ENCODE measurements at regions not wholly inside any gene's neighbourhood (a gene's known extent, or its start where the extent isn't known, plus 50 kb on each side); places are given as distances from the start of the nearest gene placed in this dataset.

- Mint-ChIP-seq H3K27ac (peak overlapping the region; percentile 15), H3K4me3 (no peak overlapping the region), H3K27me3 (ENCODE audit: low read depth, poor library complexity) (peaks cover 4% of the 10 kb centered on the region), H3K9me3 (peaks cover 19% of the 10 kb centered on the region), H3K4me1 (peaks cover 19% of the 10 kb centered on the region), H3K36me3 (ENCODE audit: low read depth) (no peaks in the 10 kb centered on the region)
- TF ChIP-seq CTCF (IDR thresholded peaks at IDR 0.05) = no peak
- DNase-seq = no peak
These were observed 144.0 kb downstream of the SEMA6D start for GRCh38 chr15:47861111-47861903.

DNA sequence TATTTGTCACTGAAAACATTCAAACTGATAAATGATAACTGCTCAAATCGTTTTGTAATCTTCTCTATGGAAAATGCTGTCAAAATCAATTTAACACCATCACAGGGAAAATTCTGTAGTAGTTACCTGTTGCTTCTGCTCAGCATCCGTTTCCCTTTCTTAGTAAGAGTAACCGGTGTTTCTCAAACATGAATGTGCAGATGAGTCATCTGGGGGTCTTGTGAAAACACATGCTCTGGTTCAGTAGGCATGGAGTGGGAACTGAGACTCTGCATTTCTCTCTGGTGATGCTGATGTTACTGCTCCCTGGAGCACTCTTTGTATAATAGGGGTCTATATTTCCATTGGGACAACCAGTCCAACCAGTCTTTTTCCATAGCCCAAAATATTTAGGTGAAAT, 145.1 kb downstream of the SEMA6D start:
- H3K4me1 Mint-ChIP-seq = peaks cover 19% of the 10 kb centered on the region
- no peak for DNase-seq
- peaks cover 19% of the 10 kb centered on the region for H3K9me3 Mint-ChIP-seq
- H3K27ac Mint-ChIP-seq = no peak overlapping the region
- no peak overlapping the region for H3K4me3 Mint-ChIP-seq
- no peak for TF ChIP-seq CTCF (IDR thresholded peaks at IDR 0.05)
- no peaks in the 10 kb centered on the region for H3K36me3 Mint-ChIP-seq (ENCODE audit: low read depth)
- peaks cover 4% of the 10 kb centered on the region for H3K27me3 Mint-ChIP-seq (ENCODE audit: low read depth, poor library complexity)

DNA sequence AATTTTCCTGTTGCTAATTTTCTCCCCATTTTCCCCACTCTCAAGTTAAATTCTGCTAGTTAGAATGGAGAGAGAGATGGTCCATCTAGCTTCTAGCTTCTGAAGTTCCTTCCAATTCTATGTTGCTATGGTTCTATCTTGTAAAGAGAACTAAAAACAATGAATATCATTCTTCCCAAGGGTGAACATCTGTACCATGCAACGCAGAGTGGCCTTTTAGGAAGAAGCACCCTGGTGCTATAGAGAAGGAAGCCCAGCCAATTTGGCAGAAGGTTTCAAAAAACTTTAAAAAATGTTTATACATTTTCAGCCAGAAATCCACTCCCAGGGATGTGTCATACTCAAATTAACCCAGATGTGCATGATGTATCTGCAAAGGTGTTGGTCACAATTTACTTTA, 149.1 kb downstream of the SEMA6D start:
- H3K27ac Mint-ChIP-seq = no peak overlapping the region
- no peaks in the 10 kb centered on the region for H3K36me3 Mint-ChIP-seq (ENCODE audit: low read depth)
- H3K9me3 Mint-ChIP-seq = peaks cover 44% of the 10 kb centered on the region
- DNase-seq = no peak
- no peak overlapping the region for H3K4me3 Mint-ChIP-seq
- no peak for TF ChIP-seq CTCF (IDR thresholded peaks at IDR 0.05)
- peaks cover 11% of the 10 kb centered on the region for H3K4me1 Mint-ChIP-seq
- peaks cover 4% of the 10 kb centered on the region for H3K27me3 Mint-ChIP-seq (ENCODE audit: low read depth, poor library complexity)

GRCh38 chr15:47870300-47870955, 153.1 kb downstream of the SEMA6D start:
- Mint-ChIP-seq H3K36me3 (ENCODE audit: low read depth) (no peaks in the 10 kb centered on the region), H3K27me3 (ENCODE audit: low read depth, poor library complexity) (no peaks in the 10 kb centered on the region), H3K4me3 (no peak overlapping the region), H3K27ac (no peak overlapping the region), H3K4me1 (peaks cover 13% of the 10 kb centered on the region), H3K9me3 (peaks cover 32% of the 10 kb centered on the region)
- no peak for DNase-seq
- TF ChIP-seq CTCF (IDR thresholded peaks at IDR 0.05) = no peak

GRCh38 chr15:47870956-47871625, 153.8 kb downstream of the SEMA6D start:
- no peak for DNase-seq
- H3K9me3 Mint-ChIP-seq = peaks cover 25% of the 10 kb centered on the region
- TF ChIP-seq CTCF (IDR thresholded peaks at IDR 0.05) = no peak
- no peaks in the 10 kb centered on the region for H3K27me3 Mint-ChIP-seq (ENCODE audit: low read depth, poor library complexity)
- H3K27ac Mint-ChIP-seq = no peak overlapping the region
- H3K36me3 Mint-ChIP-seq (ENCODE audit: low read depth) = no peaks in the 10 kb centered on the region
- peaks cover 13% of the 10 kb centered on the region for H3K4me1 Mint-ChIP-seq
- no peak overlapping the region for H3K4me3 Mint-ChIP-seq
